ENCODE measurements at regions not wholly inside any gene's neighbourhood (a gene's known extent, or its start where the extent isn't known, plus 50 kb on each side); places are given as distances from the start of the nearest gene placed in this dataset.
"Not testable (repeated sequence)": the region's sequence is repeated elsewhere in the genome, so short reads cannot be mapped to it uniquely, and the experiment has no call there.

DNA sequence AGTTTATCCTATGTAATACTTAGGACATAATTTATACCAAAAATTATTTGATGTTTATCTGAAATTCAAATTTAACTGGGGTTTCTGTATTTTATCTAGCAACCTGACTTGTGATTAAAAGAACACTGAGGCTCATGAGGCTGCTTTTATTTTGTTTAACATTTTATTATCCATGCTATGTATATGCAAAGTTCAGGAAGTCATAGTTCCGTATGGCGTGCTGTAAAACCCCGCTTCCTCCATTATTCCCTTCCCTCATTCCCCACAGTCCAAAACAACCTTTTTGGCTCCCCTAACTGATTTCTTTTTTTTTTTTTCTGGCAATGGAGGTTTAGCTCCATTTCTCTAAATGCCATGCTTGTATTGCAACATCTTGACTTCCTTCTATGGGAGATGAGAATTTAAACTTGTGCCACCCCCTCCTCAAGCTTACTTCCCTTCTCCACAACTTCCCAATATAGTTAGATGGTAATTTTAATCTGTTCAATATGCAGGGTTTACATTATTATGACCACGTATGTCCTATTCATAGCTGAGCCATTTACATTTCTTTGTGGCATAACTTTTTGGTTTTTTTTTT lies 138.0 kb upstream of the DNAH14 start:
- DNase-seq (ENCODE audit: low read depth in 2 of 2) = no peak

DNA sequence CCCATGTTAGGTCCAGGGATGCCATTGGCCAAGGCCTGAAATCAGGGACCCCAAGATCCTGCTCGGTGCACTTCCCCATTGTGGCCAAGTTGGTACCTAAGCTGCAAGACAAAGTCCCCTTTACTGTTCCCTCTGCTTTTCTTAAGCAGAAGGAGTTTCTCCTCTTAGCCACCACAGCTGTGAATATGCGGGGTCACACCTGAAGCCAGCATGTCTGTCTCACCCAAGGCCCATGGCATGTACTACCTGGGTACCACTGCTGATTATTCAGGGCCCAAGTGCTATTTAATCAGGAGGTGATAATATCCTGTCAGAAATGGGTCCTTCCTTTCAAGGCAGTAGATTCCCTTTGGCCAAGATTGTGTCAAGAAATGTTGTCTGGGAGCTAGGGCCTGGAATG lies 133.9 kb upstream of the DNAH14 start:
- no peak for DNase-seq (ENCODE audit: low read depth in 2 of 2)

DNA sequence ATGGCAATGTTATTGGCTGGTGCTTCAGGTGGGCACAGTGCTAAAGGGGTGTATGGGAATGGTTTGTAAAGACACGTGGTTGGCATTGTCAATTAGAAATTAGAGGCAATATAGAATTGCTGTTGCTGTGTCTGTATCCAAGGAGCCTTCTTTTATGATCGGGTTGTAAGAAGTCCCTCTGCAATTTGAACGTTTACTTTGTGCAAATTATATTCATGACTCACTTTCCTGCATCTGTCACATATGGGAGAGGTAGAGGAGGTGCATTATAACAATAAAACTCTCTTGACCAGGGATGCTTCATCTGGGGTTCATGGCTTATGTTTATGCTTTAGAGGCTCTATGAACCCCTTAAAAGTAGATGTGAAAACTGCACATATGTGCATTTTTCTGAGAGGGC lies 130.4 kb upstream of the DNAH14 start:
- no peak for DNase-seq (ENCODE audit: low read depth in 2 of 2)

DNA sequence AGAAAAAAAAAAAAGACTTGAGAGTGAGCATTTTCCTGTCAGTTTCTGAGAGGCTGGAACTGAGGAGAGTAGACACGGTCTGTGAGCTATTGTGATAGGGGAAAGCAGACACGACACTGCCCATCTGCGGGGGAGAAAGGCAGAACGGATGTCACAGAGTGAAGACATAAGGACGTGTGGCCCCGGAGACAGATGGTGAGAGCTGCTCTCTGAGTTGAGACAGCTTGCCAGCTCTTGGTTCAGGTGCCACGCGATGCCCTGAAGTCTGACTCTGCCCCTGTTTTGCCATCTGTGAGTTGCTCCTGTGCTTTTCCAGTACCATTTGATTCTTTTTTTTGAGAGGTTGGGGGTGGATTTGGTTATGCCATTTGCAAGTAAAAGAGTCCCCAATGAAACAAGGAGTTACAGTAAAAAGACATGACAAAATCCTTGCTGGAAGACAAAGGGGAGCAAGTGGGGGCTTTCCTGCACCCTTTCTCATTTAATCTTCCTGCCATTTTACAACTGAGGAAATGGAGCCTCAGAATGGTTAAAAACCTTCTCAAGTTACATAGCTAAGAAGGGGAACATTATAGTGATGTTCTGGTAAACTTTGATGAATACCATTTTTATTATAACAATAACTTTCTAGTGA lies 128.9 kb upstream of the DNAH14 start:
- DNase-seq (ENCODE audit: low read depth in 2 of 2) = no peak

DNA sequence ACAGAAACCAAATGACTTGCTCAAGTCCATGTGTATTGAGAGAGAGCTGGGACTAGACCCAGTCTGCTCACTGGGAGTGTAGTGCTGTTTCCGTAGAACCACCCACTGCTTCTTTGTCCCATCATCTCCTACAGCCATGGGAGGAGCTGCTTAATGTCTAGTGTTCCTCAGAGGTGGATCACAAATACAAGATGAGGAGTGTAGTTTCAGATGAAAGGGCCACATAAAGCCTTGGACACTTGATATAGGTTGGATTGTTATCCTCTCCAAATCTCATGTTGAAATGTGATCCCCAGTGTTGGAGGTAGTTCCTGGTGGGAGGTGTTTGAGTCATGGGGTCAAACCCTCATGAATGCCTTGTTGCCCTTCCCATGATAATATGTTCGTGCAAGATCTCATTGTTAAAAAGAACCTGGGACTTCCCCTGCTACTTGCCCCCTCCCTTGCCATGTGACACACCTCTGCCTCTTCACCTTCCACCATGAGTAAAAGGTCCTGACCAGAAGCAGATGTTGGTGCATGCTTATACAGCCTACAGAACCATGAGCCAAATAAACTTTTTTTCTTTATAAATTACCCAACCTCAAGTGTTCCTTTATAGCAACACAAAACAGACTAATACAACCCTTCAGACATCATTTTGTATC lies 127.5 kb upstream of the DNAH14 start:
- no peak for DNase-seq (ENCODE audit: low read depth in 2 of 2)

DNA sequence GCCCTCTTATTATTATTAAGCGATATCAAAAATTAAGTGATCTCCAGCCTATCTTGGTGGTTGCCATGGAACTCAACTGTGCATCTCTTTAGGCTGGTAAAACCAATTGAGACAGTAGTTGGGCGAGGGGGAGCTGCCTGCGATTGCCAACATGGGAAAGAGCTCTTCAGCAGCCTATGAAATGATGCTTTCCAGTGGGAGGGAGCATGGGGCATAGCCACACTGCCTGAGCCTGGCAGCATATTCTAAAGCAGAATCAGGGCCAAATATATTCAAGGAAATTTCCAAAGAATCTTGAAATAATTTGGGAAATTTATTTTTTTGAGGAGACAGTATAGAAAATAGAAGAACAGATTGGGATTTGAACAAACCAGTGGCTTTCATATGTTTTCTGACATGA lies 126.9 kb upstream of the DNAH14 start:
- DNase-seq (ENCODE audit: low read depth in 2 of 2) = no peak

DNA sequence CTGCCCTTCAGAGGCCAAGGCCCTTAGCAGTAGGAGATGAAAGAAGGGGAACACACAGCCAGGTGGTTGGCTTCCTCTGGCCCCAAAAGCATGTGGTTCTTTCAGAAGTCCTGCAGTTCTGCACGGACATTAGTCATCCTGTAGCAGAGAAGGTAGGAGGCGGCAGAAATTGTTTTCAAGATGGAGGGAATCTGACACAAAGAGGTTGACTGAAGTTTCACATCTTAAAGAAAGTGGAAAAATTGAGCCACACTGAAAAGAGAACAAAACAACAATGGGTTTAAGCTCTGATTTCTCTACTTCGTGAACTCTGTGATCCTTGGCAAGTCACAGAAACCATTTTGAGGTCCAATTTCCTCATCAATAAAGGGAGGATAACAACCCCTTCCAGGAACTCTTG lies 125.3 kb upstream of the DNAH14 start:
- DNase-seq (ENCODE audit: low read depth in 2 of 2) = no peak

DNA sequence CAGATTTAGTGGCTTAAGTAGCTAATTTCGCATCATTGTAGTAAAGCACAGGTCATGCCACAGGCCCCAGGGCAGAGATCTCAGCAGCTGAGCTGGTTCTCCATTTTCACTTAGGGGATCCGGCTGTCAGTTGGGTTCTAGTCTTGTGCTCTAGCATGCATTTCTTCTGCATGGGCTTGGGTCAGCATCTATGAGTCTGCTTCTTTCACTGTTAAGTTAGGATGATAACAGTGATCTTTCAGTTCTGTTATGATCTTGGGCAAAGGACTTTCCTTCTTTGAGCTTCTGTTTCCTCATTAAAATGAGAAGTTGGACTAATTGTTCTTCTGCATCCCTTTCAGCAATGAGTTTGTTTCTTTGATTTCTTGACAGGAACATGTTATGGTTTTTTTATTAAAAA lies 123.6 kb upstream of the DNAH14 start:
- no peak for DNase-seq (ENCODE audit: low read depth in 2 of 2)

DNA sequence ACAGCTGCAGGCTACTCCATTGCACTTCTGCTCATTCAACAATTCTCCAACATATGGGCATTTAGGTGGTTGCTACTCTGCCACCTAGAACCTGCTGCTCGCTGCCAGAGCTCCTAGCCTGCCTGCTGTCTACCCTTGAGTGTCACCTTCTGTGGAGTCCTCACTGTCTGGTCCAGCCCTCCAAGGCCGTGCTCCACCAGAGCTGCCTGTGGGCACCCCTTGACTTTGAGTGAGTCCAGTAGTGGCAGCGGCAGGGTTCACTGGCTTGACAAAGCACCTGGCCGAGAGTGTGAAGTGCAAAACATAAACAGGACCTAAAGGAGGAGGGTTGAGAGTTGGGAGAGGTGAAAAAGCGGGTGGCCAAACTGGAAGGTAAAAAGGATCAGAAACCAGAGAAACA lies 120.3 kb upstream of the DNAH14 start:
- no peak for DNase-seq (ENCODE audit: low read depth in 2 of 2)

DNA sequence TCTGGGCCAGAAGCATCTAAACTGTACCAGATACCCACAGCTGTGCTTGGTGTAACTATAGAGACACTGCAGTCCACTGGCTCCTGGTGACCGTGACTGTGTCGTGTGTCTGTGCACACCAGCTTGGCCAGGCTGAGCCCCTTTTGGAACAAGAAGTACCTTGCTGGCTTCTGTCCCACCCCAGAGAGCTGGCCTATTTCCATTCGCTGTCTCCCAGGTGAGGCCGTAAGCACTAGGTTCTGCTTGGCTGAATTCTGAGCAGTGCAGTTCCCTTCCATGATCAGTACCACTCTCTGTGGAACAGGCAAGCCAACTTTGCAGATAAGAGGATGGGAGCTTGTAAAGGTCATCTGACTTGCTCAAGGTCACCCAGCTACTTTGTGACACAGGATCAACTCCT lies 119.9 kb upstream of the DNAH14 start:
- no peak for DNase-seq (ENCODE audit: low read depth in 2 of 2)

DNA sequence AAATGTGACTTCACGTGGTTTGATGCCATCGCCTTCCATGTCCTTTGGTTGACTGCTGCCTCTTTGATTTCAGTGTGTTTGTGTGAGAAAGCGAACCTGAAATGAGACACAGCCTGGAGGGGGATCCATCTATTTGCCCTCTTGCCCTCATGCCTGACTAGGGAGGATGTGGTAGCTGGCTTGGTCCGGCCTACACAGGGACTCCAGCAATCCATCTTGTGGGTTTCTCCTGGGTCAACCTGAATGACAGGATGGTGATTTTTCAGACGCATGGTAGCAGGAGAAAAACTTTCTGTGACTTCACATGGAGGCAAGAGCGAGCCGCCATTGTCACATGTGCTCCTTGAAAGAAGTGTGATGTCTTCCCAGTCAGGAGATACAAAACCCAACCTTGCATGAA lies 117.9 kb upstream of the DNAH14 start:
- DNase-seq (ENCODE audit: low read depth in 2 of 2) = no peak

DNA sequence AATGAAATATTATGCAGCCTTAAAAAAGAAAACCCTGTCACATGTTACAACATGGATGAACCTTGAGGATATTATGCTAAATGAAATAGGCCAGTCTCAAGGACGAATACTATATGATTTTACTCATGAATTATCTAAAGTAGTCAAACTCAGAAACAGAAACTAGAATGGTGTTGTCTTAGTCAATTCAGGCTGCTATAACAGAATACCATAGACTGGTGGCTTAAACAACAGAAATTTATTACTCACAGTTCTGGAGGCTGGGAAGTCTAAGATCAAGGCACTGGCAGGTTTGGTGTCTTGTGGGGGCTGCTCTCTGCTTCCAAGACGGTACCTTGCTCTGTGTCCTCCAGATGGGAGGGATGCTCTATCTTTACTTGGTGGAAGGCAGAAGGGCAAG lies 113.8 kb upstream of the DNAH14 start:
- DNase-seq (ENCODE audit: low read depth in 2 of 2) = no peak

DNA sequence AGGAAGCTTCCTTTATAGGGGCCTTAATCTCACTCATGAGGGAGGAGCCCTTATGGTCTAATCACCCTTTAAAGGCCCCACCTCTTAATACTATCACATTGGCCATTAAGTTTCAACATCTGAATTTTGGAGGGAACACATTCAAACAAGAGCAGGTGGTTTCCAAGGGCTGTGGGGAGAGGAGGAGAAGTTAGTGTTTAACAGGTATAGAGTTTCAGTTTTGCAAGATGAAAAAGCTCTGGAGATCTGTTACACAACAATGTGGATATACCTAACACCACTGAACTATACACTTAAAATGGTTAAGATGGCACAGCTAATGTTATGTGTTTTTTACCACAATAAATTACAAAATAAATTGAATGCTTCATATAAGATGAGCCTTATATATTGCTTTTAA lies 113.4 kb upstream of the DNAH14 start:
- DNase-seq (ENCODE audit: low read depth in 2 of 2) = no peak

DNA sequence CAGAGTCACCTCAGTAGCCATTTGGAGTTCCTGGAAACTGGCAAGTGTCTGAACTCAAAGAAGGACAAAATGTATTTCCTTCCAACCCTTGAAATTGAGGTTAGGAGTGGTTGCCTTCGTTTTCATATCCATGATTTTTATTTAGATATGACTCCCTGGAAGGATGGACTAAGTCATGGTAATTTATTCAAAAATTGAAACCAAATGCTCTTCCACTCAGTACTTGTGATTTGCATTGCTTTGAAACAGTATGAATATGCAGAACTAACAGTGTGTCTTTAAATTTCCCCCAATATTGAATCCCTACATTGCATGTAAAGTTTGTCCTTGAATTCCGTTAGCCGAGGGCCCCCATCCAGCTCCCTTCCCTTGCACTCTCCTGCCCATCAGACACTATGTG lies 112.1 kb upstream of the DNAH14 start:
- no peak for DNase-seq (ENCODE audit: low read depth in 2 of 2)

DNA sequence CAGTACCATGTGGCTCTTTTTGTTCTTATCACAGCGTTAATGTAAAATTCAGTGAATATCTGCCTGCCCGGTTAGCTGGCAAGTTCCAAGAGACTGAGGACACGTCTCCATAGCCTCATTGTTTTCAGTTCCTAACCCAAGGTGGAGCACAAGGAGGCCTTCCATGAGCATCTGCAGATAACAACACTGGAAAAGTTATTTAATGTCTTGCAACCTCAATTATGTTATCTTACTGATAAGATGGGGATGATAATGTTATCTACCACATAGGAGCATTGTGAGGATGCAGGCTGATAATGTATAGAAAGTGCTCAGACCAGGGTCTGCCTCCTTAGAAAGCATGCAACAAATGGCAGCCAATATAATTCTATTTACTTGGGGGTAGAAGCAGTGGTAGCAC lies 109.6 kb upstream of the DNAH14 start:
- no peak for DNase-seq (ENCODE audit: low read depth in 2 of 2)

DNA sequence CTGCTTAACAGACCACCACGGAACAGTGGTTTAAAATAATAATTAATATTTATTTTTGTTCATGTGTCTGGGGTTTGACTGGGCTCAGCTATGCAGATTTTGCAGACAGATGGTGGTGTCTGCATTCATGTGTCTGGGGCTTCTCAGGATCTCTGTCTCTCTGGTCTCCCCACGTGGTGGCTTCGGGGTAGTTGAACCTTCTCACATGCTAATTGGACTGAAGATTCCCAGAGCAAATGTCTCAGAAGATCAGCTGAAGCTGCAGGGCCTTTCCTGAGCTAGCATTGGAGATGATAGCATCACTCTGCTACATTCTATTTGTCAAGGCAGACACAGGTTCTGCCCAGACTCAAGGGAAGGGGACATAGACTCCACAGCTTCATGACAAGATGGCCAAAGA lies 109.1 kb upstream of the DNAH14 start:
- no peak for DNase-seq (ENCODE audit: low read depth in 2 of 2)

DNA sequence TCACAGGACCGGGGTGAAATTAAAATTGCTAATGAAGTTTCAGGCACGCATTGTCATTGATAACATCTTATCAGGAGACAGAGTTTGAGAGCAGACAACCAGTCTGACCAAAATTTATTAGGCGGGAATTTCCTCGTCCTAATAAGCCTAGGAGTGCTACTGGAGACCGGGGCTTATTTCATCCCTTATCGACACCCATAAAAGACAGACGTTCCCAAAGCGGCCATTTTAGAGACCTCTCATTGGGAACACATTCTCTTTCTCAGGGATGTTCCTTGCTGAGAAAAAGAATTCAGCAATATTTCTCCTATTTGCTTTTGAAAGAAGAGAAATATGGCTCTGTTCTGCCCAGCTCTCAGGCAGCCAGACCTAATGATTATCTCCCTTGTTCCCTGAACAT lies 107.7 kb upstream of the DNAH14 start:
- not testable (repeated sequence) for DNase-seq (ENCODE audit: low read depth in 2 of 2)

DNA sequence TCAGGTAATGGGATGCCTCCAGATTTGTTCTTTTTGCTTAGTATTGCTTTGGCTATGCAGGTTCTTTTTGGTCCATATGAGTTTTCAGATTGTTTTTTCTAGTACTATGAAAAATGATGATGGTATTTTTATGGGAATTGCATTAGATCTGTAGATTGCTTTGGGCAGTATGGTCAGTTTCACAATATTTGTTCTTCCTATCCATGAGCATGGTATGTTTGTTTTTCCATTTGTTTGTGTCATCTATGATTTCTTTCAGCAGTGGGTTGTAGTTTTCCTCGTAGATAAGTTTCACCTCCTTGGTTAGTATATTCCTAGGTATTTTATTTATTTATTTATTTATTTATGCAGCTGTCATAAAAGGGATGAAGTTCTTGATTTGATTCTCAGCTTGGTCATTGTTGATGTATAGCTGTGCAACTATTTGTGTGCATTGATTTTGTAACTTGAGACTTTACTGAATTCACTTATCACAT lies 103.9 kb upstream of the DNAH14 start:
- DNase-seq (ENCODE audit: low read depth in 2 of 2) = no peak

DNA sequence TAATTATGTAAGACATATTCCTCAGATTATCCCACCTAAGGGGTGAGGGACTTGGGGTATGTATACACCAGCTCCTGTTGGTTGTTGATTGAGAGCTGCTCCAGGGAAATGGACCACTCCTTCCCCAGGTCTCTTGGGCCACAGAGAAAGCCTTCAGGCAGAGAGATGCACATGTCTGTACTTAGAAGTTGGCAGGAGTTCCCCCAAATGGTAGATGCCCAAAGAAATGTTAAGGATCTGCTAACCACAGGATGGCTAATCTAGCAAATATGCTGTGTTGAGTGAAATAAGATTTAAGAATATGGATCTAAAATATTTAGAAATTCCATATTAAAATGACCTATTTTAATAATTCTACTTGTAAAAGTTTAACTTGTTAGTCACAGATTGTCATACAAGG lies 100.8 kb upstream of the DNAH14 start:
- no peak for DNase-seq (ENCODE audit: low read depth in 2 of 2)

DNA sequence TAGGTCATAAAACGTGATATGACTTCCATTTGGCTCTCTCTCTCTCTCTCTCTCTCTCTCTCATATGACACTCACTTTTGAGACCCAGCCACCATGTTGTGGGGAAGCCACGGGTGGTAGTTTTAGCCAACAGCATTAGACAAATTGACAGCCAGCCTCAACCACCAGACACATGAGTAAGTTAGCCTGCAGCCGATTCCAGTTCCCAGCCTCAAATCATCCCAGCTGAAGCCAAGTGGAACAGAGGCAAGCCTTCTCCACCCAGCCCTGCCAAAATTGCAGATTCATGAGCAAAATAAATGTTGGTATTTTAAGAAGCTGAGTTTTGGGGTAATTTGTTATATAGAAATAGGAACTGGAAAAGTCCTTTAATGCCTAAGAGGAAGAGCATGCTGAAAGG lies 98.0 kb upstream of the DNAH14 start:
- no peak for DNase-seq (ENCODE audit: low read depth in 2 of 2)

DNA sequence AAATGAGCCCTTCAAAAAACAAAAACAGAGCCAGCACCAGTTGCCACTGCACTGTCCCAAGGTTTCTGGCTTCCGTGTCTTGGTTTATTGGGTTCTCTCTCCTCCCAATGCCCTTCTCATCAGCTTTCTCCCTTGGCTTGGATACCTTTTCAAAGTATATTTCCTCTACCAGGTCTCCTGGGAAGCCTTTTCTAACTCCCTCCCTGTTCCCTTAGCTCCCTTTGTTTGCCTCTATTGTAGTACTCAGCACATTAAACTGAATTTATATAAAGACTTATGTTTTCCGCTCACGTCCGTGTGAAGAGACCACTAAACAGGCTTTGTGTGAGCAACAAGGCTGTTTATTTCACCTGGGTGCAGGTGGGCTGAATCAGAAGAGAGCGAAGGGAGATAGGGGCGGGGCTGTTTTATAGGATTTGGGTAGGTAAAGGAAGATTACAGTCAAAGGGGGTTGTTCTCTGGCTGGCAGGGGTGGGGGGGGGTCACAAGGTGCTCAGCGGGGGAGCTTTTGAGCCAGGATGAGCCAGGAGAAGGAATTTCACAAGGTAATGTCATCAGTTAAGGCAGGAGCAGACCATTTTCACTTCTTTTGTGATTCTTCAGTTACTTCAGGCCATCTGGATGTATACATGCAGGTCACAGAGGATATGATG lies 89.7 kb upstream of the DNAH14 start:
- not testable (repeated sequence) for DNase-seq (ENCODE audit: low read depth in 2 of 2)

DNA sequence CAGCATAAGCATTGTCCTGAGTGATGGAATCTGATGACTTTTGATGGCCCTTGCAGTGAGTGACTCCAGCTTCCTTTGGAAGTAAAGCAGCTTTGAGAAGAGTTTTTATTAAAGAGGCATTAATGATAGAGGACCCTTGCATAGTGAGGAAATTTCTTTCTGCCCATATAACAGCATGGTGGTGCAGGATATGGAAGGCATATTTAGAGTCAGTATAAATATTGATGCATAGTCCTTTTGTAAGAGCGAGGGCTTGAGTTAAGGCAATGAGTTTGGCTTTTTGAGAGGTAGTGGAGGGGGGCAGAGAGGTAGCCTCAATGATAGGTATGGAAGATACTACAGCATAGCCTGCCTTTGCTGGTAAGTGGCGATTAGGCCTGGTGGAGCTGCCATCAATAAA lies 87.7 kb upstream of the DNAH14 start:
- DNase-seq (ENCODE audit: low read depth in 2 of 2) = not testable (repeated sequence)

Measured in stimulated activated CD8-positive, alpha-beta memory T cell treated with anti-CD3 and anti-CD28 coated beads, Interleukin-2, amount 100 ng/mL, for 1 hour (primary cell).